Erythroblast (primary cell): ENCODE measurements at regions not wholly inside any gene's neighbourhood (a gene's known extent, or its start where the extent isn't known, plus 50 kb on each side); places are given as distances from the start of the nearest gene placed in this dataset.

Source experiments
- GATA1 ChIP-seq: IDR thresholded peaks from 2 replicates; pipeline ENCODE4 v1.6.1; 2011; ENCODE audit warnings: low read depth, mild to moderate bottlenecking, control low read depth, low read length, moderate library complexity
- POLR2A ChIP-seq: IDR thresholded peaks from 2 replicates; pipeline ENCODE4 v1.6.1; 2011; ENCODE audit warnings: mild to moderate bottlenecking, low read length

DNA sequence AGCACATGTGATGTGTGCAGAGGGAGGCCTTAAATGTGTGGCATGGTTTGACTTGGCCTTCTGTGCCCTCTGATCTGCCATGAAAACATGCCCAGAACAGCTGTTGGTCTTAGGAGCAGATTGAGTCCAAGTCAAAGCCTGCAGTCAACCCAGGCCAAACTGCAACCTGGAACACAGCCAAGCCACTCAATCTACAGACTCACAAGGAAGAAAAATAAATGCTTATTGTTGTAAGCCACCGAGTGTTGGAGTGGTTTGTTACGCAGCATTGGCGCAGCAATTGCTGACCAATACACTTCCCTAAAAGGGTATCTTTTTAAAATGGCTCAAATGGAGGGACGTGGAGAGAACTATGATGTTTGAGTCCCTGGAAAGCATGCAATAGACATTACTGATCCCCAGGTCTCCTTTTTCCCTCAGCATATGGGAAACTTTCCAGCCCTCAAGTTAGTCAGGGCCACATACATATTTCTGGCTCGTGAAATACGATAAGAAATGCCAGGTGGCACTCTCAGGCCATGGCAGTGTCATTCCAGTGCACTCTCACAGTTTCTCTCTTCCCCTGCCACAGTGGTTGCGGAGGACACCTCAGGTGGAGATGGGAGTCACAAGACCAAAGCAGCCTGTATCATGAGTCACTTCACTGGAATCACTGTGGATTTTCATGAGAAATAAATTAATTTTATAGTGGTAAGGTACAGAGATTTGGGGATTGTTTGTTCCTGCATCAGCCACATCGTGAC, 168.0 kb upstream of the ZNF618 start:
- no peak for TF ChIP-seq POLR2A
- TF ChIP-seq GATA1, result no peak
